ENCODE measurements at regions not wholly inside any gene's neighbourhood (a gene's known extent, or its start where the extent isn't known, plus 50 kb on each side); places are given as distances from the start of the nearest gene placed in this dataset.

DNA sequence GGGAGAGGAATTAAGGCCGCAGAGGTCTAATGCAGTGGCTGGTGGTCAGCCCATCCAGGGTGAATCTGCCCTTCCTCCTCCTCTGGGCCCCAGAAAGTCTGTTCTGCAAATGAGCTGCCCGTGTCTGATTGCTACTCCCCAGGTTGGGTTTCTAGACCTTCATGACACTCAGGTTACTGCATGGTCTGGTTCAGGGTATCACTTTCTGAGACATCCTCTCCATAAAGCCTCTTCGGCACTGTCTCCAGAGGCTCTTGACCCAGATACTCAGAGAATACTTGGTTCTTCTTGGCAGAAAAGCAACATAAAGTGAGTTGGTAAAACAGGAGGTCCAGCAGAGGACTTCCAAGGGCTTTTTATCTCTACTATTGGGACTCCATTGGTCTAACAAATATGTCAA, 62.5 kb upstream of the GDNF start:
- H3K4me3 Mint-ChIP-seq (ENCODE audit: unreplicated experiment) = no peak overlapping the region
- no peak overlapping the region for H3K27ac Mint-ChIP-seq (ENCODE audit: unreplicated experiment)
- no peaks in the 10 kb centered on the region for H3K4me1 Mint-ChIP-seq (ENCODE audit: unreplicated experiment)
- TF ChIP-seq, protein P1, sequence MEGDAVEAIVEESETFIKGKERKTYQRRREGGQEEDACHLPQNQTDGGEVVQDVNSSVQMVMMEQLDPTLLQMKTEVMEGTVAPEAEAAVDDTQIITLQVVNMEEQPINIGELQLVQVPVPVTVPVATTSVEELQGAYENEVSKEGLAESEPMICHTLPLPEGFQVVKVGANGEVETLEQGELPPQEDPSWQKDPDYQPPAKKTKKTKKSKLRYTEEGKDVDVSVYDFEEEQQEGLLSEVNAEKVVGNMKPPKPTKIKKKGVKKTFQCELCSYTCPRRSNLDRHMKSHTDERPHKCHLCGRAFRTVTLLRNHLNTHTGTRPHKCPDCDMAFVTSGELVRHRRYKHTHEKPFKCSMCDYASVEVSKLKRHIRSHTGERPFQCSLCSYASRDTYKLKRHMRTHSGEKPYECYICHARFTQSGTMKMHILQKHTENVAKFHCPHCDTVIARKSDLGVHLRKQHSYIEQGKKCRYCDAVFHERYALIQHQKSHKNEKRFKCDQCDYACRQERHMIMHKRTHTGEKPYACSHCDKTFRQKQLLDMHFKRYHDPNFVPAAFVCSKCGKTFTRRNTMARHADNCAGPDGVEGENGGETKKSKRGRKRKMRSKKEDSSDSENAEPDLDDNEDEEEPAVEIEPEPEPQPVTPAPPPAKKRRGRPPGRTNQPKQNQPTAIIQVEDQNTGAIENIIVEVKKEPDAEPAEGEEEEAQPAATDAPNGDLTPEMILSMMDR (IDR thresholded peaks at IDR 0.05; ENCODE audit: unreplicated experiment) = no peak
- H3K36me3 Mint-ChIP-seq (ENCODE audit: low read depth, unreplicated experiment) = peaks cover 4% of the 10 kb centered on the region
- no peak for DNase-seq (ENCODE audit: low spot score)
- no peaks in the 10 kb centered on the region for H3K27me3 Mint-ChIP-seq (ENCODE audit: unreplicated experiment)
- H3K9me3 Mint-ChIP-seq (ENCODE audit: unreplicated experiment) = no peaks in the 10 kb centered on the region

DNA sequence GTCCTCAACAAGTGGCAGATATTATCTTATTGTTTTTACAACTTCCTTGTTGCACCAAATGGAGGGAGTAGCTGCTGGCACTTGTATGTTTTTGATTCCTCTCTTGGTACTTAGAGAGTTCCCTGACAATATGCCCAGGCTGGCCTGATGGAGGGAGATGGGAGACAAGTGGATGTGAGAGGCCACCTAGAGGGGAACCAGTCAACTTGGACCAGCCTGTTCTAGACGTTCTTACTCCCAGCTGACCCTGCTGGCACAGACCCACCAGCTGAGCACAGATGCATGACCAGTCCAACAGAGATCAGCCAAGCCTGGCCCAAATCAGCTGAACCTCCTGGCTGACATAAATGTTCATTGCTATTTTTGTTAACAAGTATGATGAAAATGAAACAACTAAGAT, 60.9 kb upstream of the GDNF start:
- Mint-ChIP-seq H3K9me3 (ENCODE audit: unreplicated experiment) (no peaks in the 10 kb centered on the region), H3K36me3 (ENCODE audit: low read depth, unreplicated experiment) (peaks cover 4% of the 10 kb centered on the region), H3K27ac (ENCODE audit: unreplicated experiment) (no peak overlapping the region), H3K4me3 (ENCODE audit: unreplicated experiment) (no peak overlapping the region), H3K27me3 (ENCODE audit: unreplicated experiment) (no peaks in the 10 kb centered on the region), H3K4me1 (ENCODE audit: unreplicated experiment) (no peaks in the 10 kb centered on the region)
- DNase-seq (ENCODE audit: low spot score) = no peak
- TF ChIP-seq, protein P1 (IDR thresholded peaks at IDR 0.05; ENCODE audit: unreplicated experiment) = no peak

DNA sequence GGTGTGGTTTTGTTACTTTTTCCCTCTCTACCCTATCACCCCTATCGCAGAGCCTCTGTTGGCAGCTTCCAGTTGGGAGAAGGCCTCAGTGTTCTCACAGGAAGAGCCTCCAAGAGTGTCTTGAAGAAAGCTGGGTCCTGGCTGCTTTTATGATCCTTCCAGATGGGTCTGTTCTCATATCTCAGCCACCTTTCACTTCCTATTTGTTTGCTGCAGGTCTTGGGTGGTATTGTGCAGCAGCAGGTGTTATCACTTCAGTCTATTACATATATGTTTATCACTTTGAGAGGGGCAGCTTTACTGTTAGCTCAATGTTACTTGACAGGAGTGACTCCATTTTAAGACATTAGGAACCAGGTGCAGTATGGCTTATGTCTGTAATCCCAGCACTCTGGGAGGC, 59.2 kb upstream of the GDNF start:
- H3K27ac Mint-ChIP-seq (ENCODE audit: unreplicated experiment) = no peak overlapping the region
- H3K36me3 Mint-ChIP-seq (ENCODE audit: low read depth, unreplicated experiment) = peaks cover 4% of the 10 kb centered on the region
- no peak overlapping the region for H3K4me3 Mint-ChIP-seq (ENCODE audit: unreplicated experiment)
- H3K4me1 Mint-ChIP-seq (ENCODE audit: unreplicated experiment) = no peaks in the 10 kb centered on the region
- H3K9me3 Mint-ChIP-seq (ENCODE audit: unreplicated experiment) = no peaks in the 10 kb centered on the region
- no peaks in the 10 kb centered on the region for H3K27me3 Mint-ChIP-seq (ENCODE audit: unreplicated experiment)
- no peak for DNase-seq (ENCODE audit: low spot score)
- TF ChIP-seq, protein P1 (IDR thresholded peaks at IDR 0.05; ENCODE audit: unreplicated experiment) = no peak

DNA sequence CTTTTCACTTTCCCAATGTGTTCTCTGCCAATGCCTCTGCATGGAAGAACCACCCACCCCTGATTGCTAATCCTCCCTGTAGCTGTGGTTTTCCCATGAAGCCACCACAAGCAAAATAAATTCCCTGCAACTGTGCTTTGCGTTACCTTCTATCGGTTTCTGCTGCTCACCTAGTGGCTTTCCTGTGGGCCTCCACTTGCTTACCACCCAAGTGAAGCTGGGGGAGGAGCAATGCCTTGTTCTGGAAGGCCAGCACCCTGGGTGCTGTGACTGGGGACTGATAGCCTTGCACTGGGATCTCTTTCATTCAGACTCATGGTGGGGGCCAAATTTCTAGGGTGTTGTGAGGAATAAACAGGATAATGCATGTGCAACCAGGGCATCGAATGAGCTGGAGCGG, 56.3 kb upstream of the GDNF start:
- Mint-ChIP-seq H3K4me3 (ENCODE audit: unreplicated experiment) (no peak overlapping the region), H3K4me1 (ENCODE audit: unreplicated experiment) (no peaks in the 10 kb centered on the region), H3K27ac (ENCODE audit: unreplicated experiment) (no peak overlapping the region), H3K27me3 (ENCODE audit: unreplicated experiment) (no peaks in the 10 kb centered on the region), H3K9me3 (ENCODE audit: unreplicated experiment) (no peaks in the 10 kb centered on the region), H3K36me3 (ENCODE audit: low read depth, unreplicated experiment) (no peaks in the 10 kb centered on the region)
- TF ChIP-seq, protein P1 (IDR thresholded peaks at IDR 0.05; ENCODE audit: unreplicated experiment) = no peak
- no peak for DNase-seq (ENCODE audit: low spot score)

DNA sequence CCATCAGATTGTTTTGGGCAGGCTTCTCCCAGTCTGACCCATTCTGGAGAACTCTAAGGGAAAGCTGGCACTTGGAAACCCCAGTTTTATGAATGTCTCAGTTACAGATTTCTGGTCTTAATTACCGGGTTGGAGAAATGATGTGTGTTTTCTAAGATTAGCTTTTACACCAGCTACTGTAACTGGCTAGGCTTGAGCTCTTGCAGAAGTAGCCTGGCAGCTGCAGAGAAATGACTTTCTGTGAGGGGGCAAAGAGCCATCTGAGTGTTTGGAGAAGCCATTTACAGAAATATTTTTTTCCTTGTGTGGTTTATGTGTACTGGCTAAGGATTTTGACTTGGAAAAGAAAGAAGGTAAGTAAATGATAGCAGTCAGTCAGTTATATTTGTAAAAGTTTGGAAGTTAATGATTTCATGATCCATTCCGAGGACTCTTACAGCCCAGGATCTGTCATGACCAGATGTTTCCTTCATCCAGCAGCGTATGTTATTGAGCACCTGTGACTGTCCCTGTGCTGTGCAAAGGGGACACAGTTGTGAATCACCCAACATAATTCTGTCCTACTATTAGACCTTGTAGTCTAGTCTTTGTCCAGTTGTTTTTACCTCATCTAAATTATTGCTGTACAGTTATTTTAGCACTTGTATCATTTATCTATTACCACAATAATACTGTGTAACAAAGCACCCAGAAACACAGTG, 53.7 kb upstream of the GDNF start:
- Mint-ChIP-seq H3K27ac (ENCODE audit: unreplicated experiment) (no peak overlapping the region), H3K9me3 (ENCODE audit: unreplicated experiment) (no peaks in the 10 kb centered on the region), H3K4me1 (ENCODE audit: unreplicated experiment) (no peaks in the 10 kb centered on the region), H3K27me3 (ENCODE audit: unreplicated experiment) (peaks cover 5% of the 10 kb centered on the region), H3K4me3 (ENCODE audit: unreplicated experiment) (no peak overlapping the region), H3K36me3 (ENCODE audit: low read depth, unreplicated experiment) (no peaks in the 10 kb centered on the region)
- DNase-seq (ENCODE audit: low spot score) = no peak
- TF ChIP-seq, protein P1 (IDR thresholded peaks at IDR 0.05; ENCODE audit: unreplicated experiment) = no peak
